SK-N-MC (cell line): ENCODE measurements at regions not wholly inside any gene's neighbourhood (a gene's known extent, or its start where the extent isn't known, plus 50 kb on each side); places are given as distances from the start of the nearest gene placed in this dataset.

ENCODE experiments used
- DNase-seq: peaks from one replicate; pipeline ENCODE4 v3.0.0-alpha.2; 2011; ENCODE audit warnings: low read depth, low spot score
- H3K27ac ChIP-seq: fragments of 200-600 bp; sonication (generic); 2 replicates; pipeline ENCODE4 v1.5.1; 2016; ENCODE audit warnings: mixed run types
- H3K36me3 ChIP-seq: fragments of 200-600 bp; sonication (generic); 2 replicates; pipeline ENCODE4 v1.6.1; 2017; ENCODE audit warnings: antibody characterized with exemption, low read length, mixed read lengths; ENCODE audit not compliant: insufficient read depth
- H3K4me3 ChIP-seq: fragments of 200-600 bp; sonication (generic); 2 replicates; pipeline ENCODE4 v1.5.1; 2016
- H3K9ac ChIP-seq: fragments of 200-600 bp; sonication (generic); 2 replicates; pipeline ENCODE4 v1.8.0; 2017; ENCODE audit warnings: mixed run types, mixed read lengths; ENCODE audit not compliant: insufficient read length
- H3K9me3 ChIP-seq: fragments of 200-600 bp; sonication (generic); 2 replicates; pipeline ENCODE4 v1.6.1; 2017; ENCODE audit warnings: low read depth, mild to moderate bottlenecking, antibody characterized with exemption, low read length, moderate library complexity, mixed read lengths
- EZH2 ChIP-seq: fragments of 200-600 bp; sonication (generic); IDR thresholded peaks from one replicate; pipeline ENCODE4 v1.6.1; 2017; ENCODE audit warnings: antibody characterized with exemption
- FOXP2 ChIP-seq: optimal IDR thresholded peaks from 2 replicates; pipeline ENCODE3; 2011; ENCODE audit warnings: mild to moderate bottlenecking, moderate library complexity; ENCODE audit not compliant: insufficient read depth; ENCODE audit errors: extremely low read length, control extremely low read depth
- POLR2AphosphoS5 ChIP-seq: IDR thresholded peaks from 2 replicates; pipeline ENCODE4 v1.6.1; 2012; ENCODE audit warnings: mild to moderate bottlenecking, low read depth, low read length, borderline replicate concordance

GRCh38 chr4:30295652-30296051 is 424.5 kb upstream of the PCDH7 start:
- DNase-seq, result no peak
- Histone ChIP-seq H3K9me3 (no peaks in the 10 kb centered on the region), H3K9ac (no peak overlapping the region), H3K4me3 (no peak overlapping the region), H3K27ac (no peak overlapping the region), H3K36me3 (no peaks in the 10 kb centered on the region)
- no peak for TF ChIP-seq FOXP2
- TF ChIP-seq EZH2, result no peak
- TF ChIP-seq POLR2AphosphoS5, result no peak

- H3K36me3 ChIP-seq, result no peaks in the 10 kb centered on the region
- H3K4me3 ChIP-seq, result no peak overlapping the region
- H3K9me3 ChIP-seq, result no peaks in the 10 kb centered on the region
- no peak overlapping the region for H3K9ac ChIP-seq
- no peak overlapping the region for H3K27ac ChIP-seq
- TF ChIP-seq EZH2 (no peak), FOXP2 (no peak)
- no peak for DNase-seq
Observed at GRCh38 chr4:30314001-30314400, 406.2 kb upstream of the PCDH7 start.

- no peak for DNase-seq
- no peak overlapping the region for H3K4me3 ChIP-seq
- no peaks in the 10 kb centered on the region for H3K36me3 ChIP-seq
- H3K9ac ChIP-seq, result no peak overlapping the region
- H3K9me3 ChIP-seq, result no peaks in the 10 kb centered on the region
- TF ChIP-seq FOXP2 (no peak), POLR2AphosphoS5 (no peak), EZH2 (no peak)
- no peak overlapping the region for H3K27ac ChIP-seq
Observed at GRCh38 chr4:30330894-30331652, 389.1 kb upstream of the PCDH7 start.

GRCh38 chr4:30341731-30342130 is 378.4 kb upstream of the PCDH7 start:
- H3K9ac ChIP-seq, result no peak overlapping the region
- TF ChIP-seq EZH2 (no peak), POLR2AphosphoS5 (no peak), FOXP2 (no peak)

GRCh38 chr4:30350288-30350687 is 369.9 kb upstream of the PCDH7 start:
- TF ChIP-seq EZH2 (no peak), POLR2AphosphoS5 (no peak), FOXP2 (no peak)
- H3K9me3 ChIP-seq, result no peaks in the 10 kb centered on the region
- DNase-seq, result no peak
- no peak overlapping the region for H3K27ac ChIP-seq
- H3K9ac ChIP-seq, result no peak overlapping the region
- H3K36me3 ChIP-seq, result no peaks in the 10 kb centered on the region
- H3K4me3 ChIP-seq, result no peak overlapping the region

More at GRCh38 chr4:30341731-30342130, 378.4 kb upstream of the PCDH7 start:
- no peaks in the 10 kb centered on the region for H3K36me3 ChIP-seq
- H3K27ac ChIP-seq, result no peak overlapping the region
- H3K4me3 ChIP-seq, result no peak overlapping the region
- DNase-seq, result no peak
- no peaks in the 10 kb centered on the region for H3K9me3 ChIP-seq

- no peak for DNase-seq
- TF ChIP-seq EZH2, result no peak
- no peak overlapping the region for H3K27ac ChIP-seq
- no peak overlapping the region for H3K4me3 ChIP-seq
- no peaks in the 10 kb centered on the region for H3K36me3 ChIP-seq
- H3K9me3 ChIP-seq, result no peaks in the 10 kb centered on the region
- no peak overlapping the region for H3K9ac ChIP-seq
Observed at GRCh38 chr4:30354605-30355004, 365.6 kb upstream of the PCDH7 start.

GRCh38 chr4:30362436-30362835 is 357.7 kb upstream of the PCDH7 start:
- no peak for TF ChIP-seq FOXP2
- no peak for TF ChIP-seq POLR2AphosphoS5
- no peak for TF ChIP-seq EZH2
- no peaks in the 10 kb centered on the region for H3K9me3 ChIP-seq

GRCh38 chr4:30370105-30370504 is 350.1 kb upstream of the PCDH7 start:
- Histone ChIP-seq H3K9me3 (no peaks in the 10 kb centered on the region), H3K36me3 (no peaks in the 10 kb centered on the region), H3K4me3 (no peak overlapping the region), H3K27ac (no peak overlapping the region), H3K9ac (no peak overlapping the region)
- DNase-seq, result no peak
- TF ChIP-seq POLR2AphosphoS5 (no peak), EZH2 (no peak), FOXP2 (no peak)

More at GRCh38 chr4:30362436-30362835, 357.7 kb upstream of the PCDH7 start:
- Histone ChIP-seq H3K9ac (no peak overlapping the region), H3K27ac (no peak overlapping the region), H3K36me3 (no peaks in the 10 kb centered on the region), H3K4me3 (no peak overlapping the region)
- no peak for DNase-seq

GRCh38 chr4:30380404-30380998 is 339.7 kb upstream of the PCDH7 start:
- H3K36me3 ChIP-seq, result no peaks in the 10 kb centered on the region
- no peak overlapping the region for H3K4me3 ChIP-seq
- no peak overlapping the region for H3K27ac ChIP-seq
- no peak for DNase-seq
- no peak overlapping the region for H3K9ac ChIP-seq
- H3K9me3 ChIP-seq, result no peaks in the 10 kb centered on the region
- TF ChIP-seq POLR2AphosphoS5 (no peak), EZH2 (no peak), FOXP2 (no peak)
